ENCODE measurements at regions not wholly inside any gene's neighbourhood (a gene's known extent, or its start where the extent isn't known, plus 50 kb on each side); places are given as distances from the start of the nearest gene placed in this dataset.

DNA sequence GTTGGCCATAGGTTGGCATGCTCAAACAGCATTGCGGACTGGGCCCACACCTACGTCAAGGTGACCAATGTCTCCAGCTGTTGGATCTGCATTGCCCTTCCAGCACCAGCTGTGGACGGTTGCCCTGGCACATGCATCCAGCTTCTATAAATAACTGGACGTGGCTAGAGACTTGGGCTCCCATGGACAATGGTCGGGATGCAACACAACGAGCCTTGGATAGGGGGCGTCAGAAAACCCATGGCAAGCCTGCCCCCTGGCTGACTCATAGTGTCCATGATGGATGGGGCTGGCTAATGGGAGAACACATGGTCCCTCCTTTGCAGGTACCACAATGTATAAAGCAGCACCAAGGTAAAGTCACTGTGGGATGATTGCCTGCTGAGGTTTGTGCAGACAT lies 331.6 kb upstream of the FAR2 start:
- no peak overlapping the region for H3K56ac ChIP-seq (ENCODE audit: insufficient read length, low read depth, low read length)
- no peak overlapping the region for H3K23ac ChIP-seq (ENCODE audit: insufficient read length, low read depth, low read length)
- no peaks in the 10 kb centered on the region for H3K27me3 ChIP-seq (ENCODE audit: insufficient read depth, low read length)
- no peak overlapping the region for H3T11ph ChIP-seq (ENCODE audit: low read length)
- WGBS (ENCODE audit: extremely low coverage, insufficient read length, low lambda C conversion rate), result no CpG with 5 or more reads among the region's 7 CpGs
- H4K20me1 ChIP-seq (ENCODE audit: control insufficient read depth, insufficient read depth, insufficient read length), result no peaks in the 10 kb centered on the region
- no peak overlapping the region for H3K9ac ChIP-seq (ENCODE audit: extremely low read depth, insufficient read length, low read length)
- H4K91ac ChIP-seq (ENCODE audit: insufficient read length, low read depth, low read length), result no peak overlapping the region
- Mint-ChIP-seq H3K9me3 (peaks cover 0 to 2% of the 10 kb centered on the region in 2 experiments; a peak in 1 of 5 replicates), H3K4me1 (peaks cover 0 to 7% of the 10 kb centered on the region in 2 experiments; a peak in 2 of 4 replicates), H3K27ac (no peak overlapping the region), H3K27me3 (ENCODE audit: low read depth) (no peaks in the 10 kb centered on the region; the same call in 1 of the 2 replicates), H3K36me3 (ENCODE audit: insufficient read depth in 1 of 3, low read depth in 3 of 3) (peaks cover 0 to 2% (median 0%) of the 10 kb centered on the region in 3 experiments; a peak in 2 of 7 replicates), H3K4me3 (no peak overlapping the region)
- H3K23me2 ChIP-seq (ENCODE audit: insufficient read length, low read depth, low read length, poor library complexity, severe bottlenecking), result no peaks in the 10 kb centered on the region
- no peak overlapping the region for H2BK120ac ChIP-seq (ENCODE audit: low read depth, low read length, poor library complexity, severe bottlenecking)
- no peak overlapping the region for H3K4ac ChIP-seq (ENCODE audit: low read depth, low read length)
- no peak overlapping the region for H2BK5ac ChIP-seq (ENCODE audit: insufficient read length, low read length)
- no peaks in the 10 kb centered on the region for H3K4me1 ChIP-seq (ENCODE audit: insufficient read depth, low read length)
- no peak overlapping the region for H2BK12ac ChIP-seq (ENCODE audit: insufficient read length, low read depth, low read length)
- no peaks in the 10 kb centered on the region for H3K9me3 ChIP-seq (ENCODE audit: control insufficient read depth, low read depth, low read length)
- H3K27ac ChIP-seq (ENCODE audit: insufficient read length, low read depth, low read length), result no peak overlapping the region
- no peaks in the 10 kb centered on the region for H3K79me1 ChIP-seq (ENCODE audit: insufficient read depth, low read depth, low read length, poor library complexity, severe bottlenecking)
- no peak overlapping the region for H3K4me2 ChIP-seq (ENCODE audit: insufficient read depth, insufficient read length, low read length)
- H4K5ac ChIP-seq (ENCODE audit: insufficient read length, low read depth, low read length), result no peak overlapping the region
- H2AK5ac ChIP-seq (ENCODE audit: insufficient read length, low read length), result no peak overlapping the region
- no peak for DNase-seq
- H2AFZ ChIP-seq (ENCODE audit: low read length), result no peak overlapping the region
- H2BK15ac ChIP-seq (ENCODE audit: low read depth, low read length), result no peak overlapping the region; the same call in 1 of the 2 replicates
- H3K18ac ChIP-seq (ENCODE audit: insufficient read length, low read depth, low read length), result no peak overlapping the region
- TF ChIP-seq, protein P1, sequence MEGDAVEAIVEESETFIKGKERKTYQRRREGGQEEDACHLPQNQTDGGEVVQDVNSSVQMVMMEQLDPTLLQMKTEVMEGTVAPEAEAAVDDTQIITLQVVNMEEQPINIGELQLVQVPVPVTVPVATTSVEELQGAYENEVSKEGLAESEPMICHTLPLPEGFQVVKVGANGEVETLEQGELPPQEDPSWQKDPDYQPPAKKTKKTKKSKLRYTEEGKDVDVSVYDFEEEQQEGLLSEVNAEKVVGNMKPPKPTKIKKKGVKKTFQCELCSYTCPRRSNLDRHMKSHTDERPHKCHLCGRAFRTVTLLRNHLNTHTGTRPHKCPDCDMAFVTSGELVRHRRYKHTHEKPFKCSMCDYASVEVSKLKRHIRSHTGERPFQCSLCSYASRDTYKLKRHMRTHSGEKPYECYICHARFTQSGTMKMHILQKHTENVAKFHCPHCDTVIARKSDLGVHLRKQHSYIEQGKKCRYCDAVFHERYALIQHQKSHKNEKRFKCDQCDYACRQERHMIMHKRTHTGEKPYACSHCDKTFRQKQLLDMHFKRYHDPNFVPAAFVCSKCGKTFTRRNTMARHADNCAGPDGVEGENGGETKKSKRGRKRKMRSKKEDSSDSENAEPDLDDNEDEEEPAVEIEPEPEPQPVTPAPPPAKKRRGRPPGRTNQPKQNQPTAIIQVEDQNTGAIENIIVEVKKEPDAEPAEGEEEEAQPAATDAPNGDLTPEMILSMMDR (conservative IDR thresholded peaks at IDR 0.05), result peak; percentile 39; the same call in 2 of the 3 replicates
- no peaks in the 10 kb centered on the region for H3K79me2 ChIP-seq (ENCODE audit: insufficient read depth, low read length)
- no peak overlapping the region; the same call in 1 of the 2 replicates for H3K14ac ChIP-seq (ENCODE audit: insufficient read depth, low read length)
- H2BK20ac ChIP-seq (ENCODE audit: low read depth, low read length, poor library complexity, severe bottlenecking), result no peak overlapping the region
- no peak overlapping the region for H4K8ac ChIP-seq (replicated peaks; ENCODE audit: insufficient read length, low read depth, low read length)

All from H9 (cell line).